Endothelial cell of umbilical vein (primary cell): ENCODE measurements at regions not wholly inside any gene's neighbourhood (a gene's known extent, or its start where the extent isn't known, plus 50 kb on each side); places are given as distances from the start of the nearest gene placed in this dataset.

Experiments used
- BruUV-seq: library from RNA; stranded (reverse); fragments of 400-500 nt; replicated peaks from 2 replicates; lab custom pipeline; 2021; lab: Mats Ljungman, UMichigan
- CTCF ChIA-PET: fragments of 300-600, 350-600 bp; sonication (Branson Sonifier 250); formaldehyde crosslinking; loops from one replicate; lab custom pipeline; 2021; ENCODE audit warnings: antibody characterized with exemption, inconsistent platforms; lab: Charles Lee
- POLR2A ChIA-PET: fragments of 300-600, 350-600 bp; sonication (Branson Sonifier 250); formaldehyde crosslinking; loops from one replicate; lab custom pipeline; 2021; ENCODE audit warnings: antibody characterized with exemption, inconsistent platforms; lab: Charles Lee
- DNase-seq: peaks from one replicate; pipeline ENCODE4 v3.0.0-alpha.2; 2011; ENCODE audit warnings: low read depth, low spot score
- FAIRE-seq: peaks from 2 replicates; lab custom pipeline; 2011; peaks lifted over from hg19 to GRCh38; lab: Jason Lieb, UNC
- H2AFZ ChIP-seq: 2 replicates; pipeline ENCODE4 v1.6.0; 2012; ENCODE audit warnings: low read depth, low read length, control low read depth, inconsistent platforms
- H3K27ac ChIP-seq: 2 replicates; pipeline ENCODE4 v1.5.1; 2011; ENCODE audit warnings: low read depth, mild to moderate bottlenecking, control low read depth, low read length, moderate library complexity; ENCODE audit not compliant: insufficient read depth
- H3K27me3 ChIP-seq, 2 experiments: 2 replicates each; pipeline versions ENCODE4 v1.6.0 to v1.6.1; 2011; ENCODE audit warnings: low read length in 2 of 2, mixed read lengths in 1 of 2; ENCODE audit not compliant: control insufficient read depth in 2 of 2, insufficient read depth in 2 of 2
- H3K36me3 ChIP-seq, 2 experiments: 2 replicates in 1 of 2; 3 replicates in 1 of 2; pipeline ENCODE4 v1.5.1; 2011; ENCODE audit warnings: low read length in 2 of 2, mild to moderate bottlenecking in 1 of 2, moderate library complexity in 1 of 2; ENCODE audit not compliant: control insufficient read depth in 2 of 2, insufficient read depth in 2 of 2; ENCODE audit errors: extremely low read depth in 1 of 2
- H3K4me1 ChIP-seq: 3 replicates; pipeline ENCODE4 v1.5.1; 2011; ENCODE audit warnings: mild to moderate bottlenecking, low read length; ENCODE audit not compliant: control insufficient read depth, insufficient read depth; ENCODE audit errors: extremely low read depth
- H3K4me2 ChIP-seq: 2 replicates; pipeline ENCODE4 v1.6.1; 2011; ENCODE audit warnings: low read length, control low read depth, mixed read lengths; ENCODE audit not compliant: insufficient read depth
- H3K4me3 ChIP-seq, 3 experiments: fragments of 200-600 bp in 1 of 3; sonication (generic), shearing (Covaris generic) in 1 of 3; replicated peaks in 1 of 3; 2 replicates each; pipeline ENCODE4 v1.5.1; 2011 to 2016; ENCODE audit warnings: control low read depth in 3 of 3, low read length in 3 of 3, mild to moderate bottlenecking in 2 of 3, inconsistent platforms in 1 of 3, low read depth in 1 of 3, moderate library complexity in 1 of 3; ENCODE audit not compliant: insufficient read depth in 1 of 3
- H3K79me2 ChIP-seq: 2 replicates; pipeline ENCODE4 v1.6.0; 2012; ENCODE audit warnings: low read length, inconsistent platforms; ENCODE audit not compliant: control insufficient read depth, insufficient read depth
- H3K9ac ChIP-seq: replicated peaks from 2 replicates; pipeline ENCODE3; 2011; ENCODE audit warnings: low read length, control low read depth; ENCODE audit not compliant: insufficient read depth; ENCODE audit errors: extremely low read depth
- H3K9me1 ChIP-seq: replicated peaks from 3 replicates; pipeline ENCODE4 v1.6.0; 2011; ENCODE audit warnings: mild to moderate bottlenecking, low read length; ENCODE audit not compliant: control insufficient read depth, insufficient read depth; ENCODE audit errors: extremely low read depth
- H3K9me3 ChIP-seq: replicated peaks from 2 replicates; pipeline ENCODE4 v1.5.1; 2012; ENCODE audit warnings: low read length, inconsistent platforms; ENCODE audit not compliant: control insufficient read depth, insufficient read depth
- H4K20me1 ChIP-seq: replicated peaks from 2 replicates; pipeline ENCODE3; 2011; ENCODE audit warnings: mild to moderate bottlenecking, low read length; ENCODE audit not compliant: control insufficient read depth, insufficient read depth; ENCODE audit errors: extremely low read depth
- CTCF ChIP-seq, 2 donors: IDR thresholded peaks; 1 replicate in 1 of 2; 2 replicates in 1 of 2; pipeline ENCODE4 v1.5.1; 2011; ENCODE audit warnings: low read length in 2 of 2, mild to moderate bottlenecking in 2 of 2, moderate library complexity in 2 of 2, control low read depth in 1 of 2, inconsistent platforms in 1 of 2, low read depth in 1 of 2; ENCODE audit not compliant: insufficient read depth in 1 of 2; ENCODE audit errors: extremely low read depth in 1 of 2
- EZH2 ChIP-seq: IDR thresholded peaks from 2 replicates; pipeline ENCODE4 v1.6.1; 2012; ENCODE audit warnings: borderline replicate concordance, low read depth, mild to moderate bottlenecking, moderate library complexity, low read length, inconsistent platforms; ENCODE audit not compliant: severe bottlenecking
- FOS ChIP-seq: IDR thresholded peaks from 2 replicates; pipeline ENCODE4 v1.6.1; 2011; ENCODE audit warnings: mild to moderate bottlenecking, low read length, moderate library complexity, borderline replicate concordance; ENCODE audit not compliant: insufficient read depth
- GATA2 ChIP-seq: IDR thresholded peaks from 2 replicates; pipeline ENCODE4 v1.7.0; 2011; ENCODE audit warnings: low read depth, mild to moderate bottlenecking, moderate library complexity, mixed read lengths, low read length; ENCODE audit not compliant: insufficient read length, insufficient read depth
- JUN ChIP-seq: IDR thresholded peaks from 2 replicates; pipeline ENCODE4 v1.6.1; 2011; ENCODE audit warnings: borderline replicate concordance, low read depth; ENCODE audit not compliant: insufficient read length, insufficient read depth
- MAX ChIP-seq: IDR thresholded peaks from 2 replicates; pipeline ENCODE4 v1.6.1; 2011; ENCODE audit not compliant: insufficient read depth, insufficient read length
- MYC ChIP-seq: IDR thresholded peaks from one replicate; pipeline ENCODE4 v1.6.1; 2011; ENCODE audit warnings: mild to moderate bottlenecking, low read depth, low read length
- POLR2A ChIP-seq: IDR thresholded peaks from 2 replicates; pipeline ENCODE4 v1.6.1; 2012; ENCODE audit warnings: low read depth, mild to moderate bottlenecking, control low read depth, low read length
- dilution Hi-C: fragments of 300-500 bp; cut with MboI; formaldehyde crosslinking; loops from one replicate; pipeline ENCODE4 v1.15.0; 2019; ENCODE audit warnings: low sequenced_read_pairs; ENCODE audit not compliant: extremely low pct_ligation_motif_present
- intact Hi-C: fragments of 100-400 bp; cut with micrococcal nuclease; formaldehyde crosslinking; loops from one replicate; pipeline ENCODE4 v1.10.0; 2022

GRCh38 chr12:14076538-14076937, 95.1 kb upstream of the GRIN2B start:
- H3K9me1 ChIP-seq = no peaks in the 10 kb centered on the region
- intact Hi-C loops (no loop called here), dilution Hi-C loops (no loop called here)
- CTCF ChIA-PET = no interaction called here
- no TSS peak for BruUV-seq
- H3K9me3 ChIP-seq = no peaks in the 10 kb centered on the region
- no peak for DNase-seq
- H3K79me2 ChIP-seq = no peaks in the 10 kb centered on the region
- no peaks in the 10 kb centered on the region for H4K20me1 ChIP-seq
- H3K4me3 ChIP-seq = no peak overlapping the region
- no peaks in the 10 kb centered on the region for H3K36me3 ChIP-seq
- H3K27ac ChIP-seq = no peak overlapping the region
- POLR2A ChIA-PET = no interaction called here
- H3K27me3 ChIP-seq = no peaks in the 10 kb centered on the region
- no peak overlapping the region for H3K4me2 ChIP-seq
- TF ChIP-seq JUN (no peak), POLR2A (no peak), MYC (no peak), MAX (no peak), CTCF (IDR thresholded peaks at IDR 0.05; ENCODE audit: extremely low read depth in 1 of 2, insufficient read depth in 1 of 2, low read depth in 1 of 2, low read length in 2 of 2) (no peak), FOS (no peak), GATA2 (no peak), EZH2 (no peak)
- no peak overlapping the region for H3K9ac ChIP-seq
- no peak for FAIRE-seq
- H3K4me1 ChIP-seq = no peaks in the 10 kb centered on the region
- no peak overlapping the region for H2AFZ ChIP-seq
